Mucosa of descending colon (tissue), 3 donors: ENCODE measurements at regions not wholly inside any gene's neighbourhood (a gene's known extent, or its start where the extent isn't known, plus 50 kb on each side); places are given as distances from the start of the nearest gene placed in this dataset.
A peak's percentile ranks its signal among the peaks of the same experiment; 100 is the strongest.
"Not testable (repeated sequence)": the region's sequence is repeated elsewhere in the genome, so short reads cannot be mapped to it uniquely, and the experiment has no call there.

Source experiments
- ATAC-seq: fragments of 200-7000 bp; cut with Tn5 transposase; one replicate; pipeline ENCODE4 v1.9.1; 2020; ENCODE audit warnings: mild to moderate bottlenecking, moderate library complexity
- DNase-seq, 3 donors: peaks; one replicate each; pipeline ENCODE4 v3.0.0-alpha.2; 2020
- H3K36me3 ChIP-seq: fragments of 200-600 bp; one replicate; pipeline ENCODE4 v1.8.0; 2021; ENCODE audit warnings: low read depth, mild to moderate bottlenecking
- H3K4me1 ChIP-seq: fragments of 200-600 bp; one replicate; pipeline ENCODE4 v1.8.0; 2021; ENCODE audit warnings: low read depth, mild to moderate bottlenecking
- H3K4me3 ChIP-seq: fragments of 200-600 bp; one replicate; pipeline ENCODE4 v1.8.0; 2021; ENCODE audit warnings: mild to moderate bottlenecking
- H3K9me3 ChIP-seq: fragments of 200-600 bp; one replicate; pipeline ENCODE4 v1.8.0; 2021; ENCODE audit warnings: mild to moderate bottlenecking
- intact Hi-C, 2 donors: fragments of 100-400 bp; cut with DNase I in 1 of 2; cut with micrococcal nuclease in 1 of 2; formaldehyde crosslinking; loops; one replicate each; pipeline versions ENCODE4 v1.11.0 to v1.11.1; 2022; cut with DNase I, micrococcal nuclease
- TF ChIP-seq, protein P1 (sequence below): fragments of 200-600 bp; IDR thresholded peaks from one replicate; pipeline ENCODE4 v1.8.0; 2022; ENCODE audit warnings: antibody characterized with exemption, mild to moderate bottlenecking
- donor health status: DM: no; HTN: no; CAD: no; lungs with moderate emphysema.
- donor health status: DM: no; HTN: no; CAD: no.
- donor health status: DM: no; HTN: yes; CAD: no.

DNA sequence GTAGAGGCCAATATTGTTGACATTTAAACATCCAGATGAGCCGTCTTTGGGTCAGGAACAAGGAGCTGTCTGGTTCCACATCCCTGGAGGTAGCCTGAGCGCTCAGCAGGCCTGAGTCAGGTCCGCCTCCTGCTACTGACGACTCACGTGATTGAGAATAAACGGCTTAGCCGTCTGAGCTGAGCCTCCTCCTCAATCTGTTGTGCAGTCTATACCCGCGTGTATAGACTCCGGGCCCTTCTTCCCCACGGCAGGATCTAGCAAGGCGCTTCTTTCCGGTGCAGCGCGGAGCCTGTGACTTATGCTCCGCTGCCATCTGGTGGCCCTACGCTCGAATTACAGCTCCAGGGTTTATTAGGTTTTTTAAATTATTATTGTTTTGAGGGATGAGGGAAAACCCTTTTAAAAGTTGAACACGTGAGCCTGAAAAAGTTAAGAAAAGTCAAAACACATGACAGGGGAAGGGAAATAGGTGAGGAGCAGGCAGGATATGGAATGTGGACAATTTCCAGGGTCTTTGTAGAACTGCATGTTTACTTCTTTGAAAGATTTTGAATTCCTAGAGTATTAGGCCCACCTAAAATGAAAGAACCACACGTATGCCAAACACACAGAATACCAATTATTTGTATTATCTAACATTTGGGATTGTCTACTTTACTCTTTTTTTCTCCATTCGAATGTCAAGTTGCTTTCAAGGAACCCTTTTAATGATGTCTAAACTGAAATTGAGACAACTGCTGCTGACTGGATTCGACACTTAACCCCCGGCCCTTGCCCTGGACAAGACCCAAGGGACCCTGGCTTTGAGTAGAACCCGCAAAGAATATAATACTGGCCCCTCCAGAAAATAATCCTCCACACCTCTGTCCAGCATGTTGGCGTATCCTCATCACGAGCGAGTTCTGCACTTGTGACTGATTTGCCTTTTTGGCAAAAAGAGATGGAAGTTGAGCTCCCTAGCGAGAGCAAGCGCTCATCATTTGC, 112.4 kb upstream of the ZNF236 start:
- intact Hi-C loops = loop anchor here in 1 of 2 donors (10.0 kb wide), 1 partner anchor 315 kb away; no protein-coding TSS in a partner anchor
- ATAC-seq = peak; percentile 86
- no peak overlapping the region for H3K4me3 ChIP-seq

DNA sequence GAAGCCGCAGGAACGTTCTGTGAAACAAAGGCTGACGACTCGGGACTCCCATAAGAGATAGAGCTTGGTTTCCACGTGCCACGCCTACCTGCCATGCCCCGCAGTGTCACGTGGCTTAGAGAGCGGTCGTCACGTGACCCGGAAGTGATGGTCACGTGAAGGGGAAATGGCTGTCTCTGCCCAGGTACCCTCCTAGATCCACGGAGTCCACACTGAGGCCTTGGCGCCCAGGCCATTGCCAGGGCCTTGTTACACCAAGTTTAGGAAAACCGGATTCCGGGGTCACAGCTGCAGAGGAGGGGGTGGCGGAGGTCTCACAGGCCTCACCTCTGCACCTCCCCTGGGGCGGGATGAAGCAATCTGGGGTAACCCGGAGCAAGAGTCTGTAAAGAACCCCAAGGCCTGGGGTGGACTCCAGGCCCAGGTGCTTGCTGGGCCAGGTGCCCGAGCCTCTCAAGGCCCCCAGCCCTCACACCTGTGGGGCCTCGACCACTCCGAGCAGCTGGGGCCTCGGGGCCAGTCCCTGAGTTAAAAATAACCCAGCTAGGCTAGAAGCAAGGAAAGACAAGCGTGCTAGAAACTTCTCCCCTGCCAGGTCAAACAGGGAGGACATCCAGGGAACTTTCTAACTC, 113.5 kb upstream of the ZNF236 start:
- Histone ChIP-seq H3K4me1 (no peaks in the 10 kb centered on the region), H3K4me3 (no peak overlapping the region), H3K9me3 (no peaks in the 10 kb centered on the region), H3K36me3 (no peaks in the 10 kb centered on the region)
- no peak for ATAC-seq
- intact Hi-C loops = loop anchor here in 1 of 2 donors (10.0 kb wide), 1 partner anchor 314 kb away; no protein-coding TSS in a partner anchor
- DNase-seq = no peak
- TF ChIP-seq, protein P1, sequence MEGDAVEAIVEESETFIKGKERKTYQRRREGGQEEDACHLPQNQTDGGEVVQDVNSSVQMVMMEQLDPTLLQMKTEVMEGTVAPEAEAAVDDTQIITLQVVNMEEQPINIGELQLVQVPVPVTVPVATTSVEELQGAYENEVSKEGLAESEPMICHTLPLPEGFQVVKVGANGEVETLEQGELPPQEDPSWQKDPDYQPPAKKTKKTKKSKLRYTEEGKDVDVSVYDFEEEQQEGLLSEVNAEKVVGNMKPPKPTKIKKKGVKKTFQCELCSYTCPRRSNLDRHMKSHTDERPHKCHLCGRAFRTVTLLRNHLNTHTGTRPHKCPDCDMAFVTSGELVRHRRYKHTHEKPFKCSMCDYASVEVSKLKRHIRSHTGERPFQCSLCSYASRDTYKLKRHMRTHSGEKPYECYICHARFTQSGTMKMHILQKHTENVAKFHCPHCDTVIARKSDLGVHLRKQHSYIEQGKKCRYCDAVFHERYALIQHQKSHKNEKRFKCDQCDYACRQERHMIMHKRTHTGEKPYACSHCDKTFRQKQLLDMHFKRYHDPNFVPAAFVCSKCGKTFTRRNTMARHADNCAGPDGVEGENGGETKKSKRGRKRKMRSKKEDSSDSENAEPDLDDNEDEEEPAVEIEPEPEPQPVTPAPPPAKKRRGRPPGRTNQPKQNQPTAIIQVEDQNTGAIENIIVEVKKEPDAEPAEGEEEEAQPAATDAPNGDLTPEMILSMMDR = no peak

More for the DNA sequence above, 112.4 kb upstream of the ZNF236 start:
- Histone ChIP-seq H3K4me1 (no peaks in the 10 kb centered on the region), H3K9me3 (no peaks in the 10 kb centered on the region), H3K36me3 (no peaks in the 10 kb centered on the region)
- TF ChIP-seq, protein P1 = peak; percentile 58
- peak in 2 of 3 donors; percentile 61 to 71 for DNase-seq

DNA sequence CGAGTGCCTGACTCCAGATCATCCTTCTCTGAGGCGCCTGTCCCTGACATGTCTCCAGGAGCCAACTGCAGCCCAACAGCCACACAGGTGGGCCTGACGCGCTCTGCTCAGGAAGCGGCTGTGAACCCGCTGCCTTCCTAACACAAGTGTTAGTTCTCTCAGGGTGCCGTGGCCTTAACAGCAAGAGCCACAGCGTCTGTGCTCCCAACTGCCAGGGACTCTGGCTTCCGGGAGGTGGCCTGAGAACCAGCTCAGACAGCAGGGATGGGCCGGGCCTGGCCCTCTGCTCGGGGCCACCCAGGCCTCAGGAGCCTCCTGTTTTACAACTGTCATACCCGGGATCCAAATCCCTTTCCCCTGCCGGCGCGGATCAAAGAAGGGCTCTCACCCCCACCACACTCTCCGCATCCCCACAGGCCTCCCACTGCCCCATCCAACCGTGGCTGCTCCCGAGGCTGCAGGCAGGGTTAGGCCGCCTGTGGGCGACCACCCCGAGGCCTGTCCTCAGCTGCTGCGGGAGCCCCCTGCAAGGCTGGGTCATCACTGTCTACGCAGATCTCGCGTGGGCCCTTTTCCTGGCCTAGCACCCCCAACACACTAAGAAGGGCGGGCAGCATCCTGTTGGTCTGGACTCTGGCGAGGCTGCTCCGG, 114.2 kb upstream of the ZNF236 start:
- TF ChIP-seq, protein P1 = no peak
- Histone ChIP-seq H3K4me3 (no peak overlapping the region), H3K36me3 (no peaks in the 10 kb centered on the region), H3K9me3 (no peaks in the 10 kb centered on the region), H3K4me1 (no peaks in the 10 kb centered on the region)
- ATAC-seq (no peak), DNase-seq (no peak)
- intact Hi-C loops = loop anchor here in 1 of 2 donors (10.0 kb wide), 1 partner anchor 313 kb away; no protein-coding TSS in a partner anchor

GRCh38 chr18:76707534-76707933, 114.8 kb upstream of the ZNF236 start:
- Histone ChIP-seq H3K4me1 (no peaks in the 10 kb centered on the region), H3K36me3 (no peaks in the 10 kb centered on the region), H3K4me3 (no peak overlapping the region), H3K9me3 (no peaks in the 10 kb centered on the region)
- ATAC-seq = no peak
- TF ChIP-seq, protein P1 = no peak
- DNase-seq = no peak
- intact Hi-C loops = loop anchor here in 1 of 2 donors (10.0 kb wide), 1 partner anchor 313 kb away; no protein-coding TSS in a partner anchor

DNA sequence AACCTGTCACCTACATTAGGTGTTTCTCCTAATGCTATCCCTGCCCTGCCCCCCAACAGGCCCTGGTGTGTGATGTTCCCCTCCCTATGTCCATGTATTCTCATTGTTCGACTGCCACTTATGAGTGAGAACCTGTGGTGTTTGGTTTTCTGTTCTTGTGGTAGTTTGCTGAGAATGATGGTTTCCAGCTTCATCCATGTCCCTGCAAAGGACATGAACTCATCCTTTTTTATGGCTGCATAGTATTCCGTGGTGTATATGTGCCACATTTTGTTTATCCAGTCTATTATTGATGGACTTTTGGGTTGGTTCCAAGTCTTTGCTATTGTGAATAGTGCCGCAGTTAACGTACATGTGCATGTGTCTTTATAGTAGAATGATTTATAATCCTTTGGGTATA, 117.8 kb upstream of the ZNF236 start:
- H3K4me3 ChIP-seq, H3K9me3 ChIP-seq, DNase-seq, ATAC-seq, H3K36me3 ChIP-seq, H3K4me1 ChIP-seq: not testable (repeated sequence)
- intact Hi-C loops = loop anchor here in 1 of 2 donors (10.0 kb wide), 1 partner anchor 310 kb away; no protein-coding TSS in a partner anchor
